OCI-LY1 (cell line): ENCODE measurements at regions not wholly inside any gene's neighbourhood (a gene's known extent, or its start where the extent isn't known, plus 50 kb on each side); places are given as distances from the start of the nearest gene placed in this dataset.

ENCODE experiments used
- EZH2 ChIP-seq: fragments of 200-600 bp; sonication (generic), shearing (Covaris generic); IDR thresholded peaks from 2 replicates; pipeline ENCODE4 v1.8.0; 2017; ENCODE audit warnings: borderline replicate concordance, mixed run types, mild to moderate bottlenecking, antibody characterized with exemption, low read length, moderate library complexity, mixed read lengths
- TF ChIP-seq, protein P1 (sequence below): fragments of 200-600 bp; sonication (generic), shearing (Covaris generic); IDR thresholded peaks from 2 replicates; pipeline ENCODE4 v1.5.1; 2017; ENCODE audit warnings: mild to moderate bottlenecking, antibody characterized with exemption, low read length, moderate library complexity, mixed read lengths

DNA sequence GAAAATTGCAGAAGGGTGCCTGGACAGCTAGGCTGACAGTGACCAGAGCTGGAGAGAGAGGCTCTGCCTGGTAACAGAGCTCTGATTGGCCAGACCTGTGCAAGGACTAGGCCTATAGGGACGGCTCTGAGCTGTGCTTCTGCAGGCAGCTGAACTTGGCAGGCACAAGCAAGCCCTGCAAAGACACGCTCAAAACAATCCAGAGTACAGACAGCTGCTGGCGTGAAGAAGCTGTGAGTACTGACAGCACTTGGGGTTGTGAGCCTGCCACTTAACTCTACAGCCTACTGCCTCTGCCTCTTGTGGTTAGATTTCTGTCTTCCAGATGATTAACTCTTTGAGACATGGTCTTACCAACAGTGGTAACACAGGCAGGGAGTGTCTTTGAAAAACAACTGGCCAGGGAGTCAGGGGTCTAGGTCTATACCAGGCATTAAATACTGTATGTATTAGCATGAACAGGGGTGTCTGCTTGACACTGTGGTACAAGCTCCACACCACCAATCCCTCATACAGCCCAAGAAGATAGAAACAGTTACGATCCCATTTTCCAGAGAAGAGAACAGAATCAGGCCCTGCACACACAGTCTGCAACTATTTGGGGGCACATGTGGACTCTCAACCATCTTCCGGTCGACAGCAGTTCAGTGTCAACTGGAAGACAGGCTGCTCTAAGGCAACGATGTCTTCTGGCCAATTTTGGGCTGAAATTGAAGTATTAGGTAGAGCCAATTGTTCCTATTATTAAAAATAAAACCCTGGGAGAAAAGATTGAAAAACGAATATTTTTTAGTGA lies 568.4 kb downstream of the TNS1 start:
- TF ChIP-seq, protein P1, sequence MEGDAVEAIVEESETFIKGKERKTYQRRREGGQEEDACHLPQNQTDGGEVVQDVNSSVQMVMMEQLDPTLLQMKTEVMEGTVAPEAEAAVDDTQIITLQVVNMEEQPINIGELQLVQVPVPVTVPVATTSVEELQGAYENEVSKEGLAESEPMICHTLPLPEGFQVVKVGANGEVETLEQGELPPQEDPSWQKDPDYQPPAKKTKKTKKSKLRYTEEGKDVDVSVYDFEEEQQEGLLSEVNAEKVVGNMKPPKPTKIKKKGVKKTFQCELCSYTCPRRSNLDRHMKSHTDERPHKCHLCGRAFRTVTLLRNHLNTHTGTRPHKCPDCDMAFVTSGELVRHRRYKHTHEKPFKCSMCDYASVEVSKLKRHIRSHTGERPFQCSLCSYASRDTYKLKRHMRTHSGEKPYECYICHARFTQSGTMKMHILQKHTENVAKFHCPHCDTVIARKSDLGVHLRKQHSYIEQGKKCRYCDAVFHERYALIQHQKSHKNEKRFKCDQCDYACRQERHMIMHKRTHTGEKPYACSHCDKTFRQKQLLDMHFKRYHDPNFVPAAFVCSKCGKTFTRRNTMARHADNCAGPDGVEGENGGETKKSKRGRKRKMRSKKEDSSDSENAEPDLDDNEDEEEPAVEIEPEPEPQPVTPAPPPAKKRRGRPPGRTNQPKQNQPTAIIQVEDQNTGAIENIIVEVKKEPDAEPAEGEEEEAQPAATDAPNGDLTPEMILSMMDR = no peak
- TF ChIP-seq EZH2 = no peak
